CD8-positive, alpha-beta memory T cell (primary cell): ENCODE measurements at regions not wholly inside any gene's neighbourhood (a gene's known extent, or its start where the extent isn't known, plus 50 kb on each side); places are given as distances from the start of the nearest gene placed in this dataset.

Source experiments
- CTCF ChIA-PET: fragments of 350-600 bp; sonication (Branson Sonifier 250); formaldehyde crosslinking; loops from one replicate; lab custom pipeline; 2021; ENCODE audit warnings: antibody characterized with exemption; lab: Charles Lee
- POLR2A ChIA-PET: fragments of 350-600 bp; sonication (Branson Sonifier 250); formaldehyde crosslinking; loops from one replicate; lab custom pipeline; 2021; ENCODE audit warnings: antibody characterized with exemption; lab: Charles Lee
- DNase-seq, 5 donors: peaks; one replicate each; pipeline versions ENCODE4 v3.0.0 to v3.0.0-alpha.2; 2020 to 2022; ENCODE audit warnings: mixed read lengths in 1 of 5
- H3K27ac ChIP-seq: one replicate; pipeline ENCODE4 v1.7.0; 2013; ENCODE audit warnings: low read depth, mild to moderate bottlenecking, low read length, moderate library complexity
- H3K27me3 ChIP-seq: 2 replicates; pipeline ENCODE4 v1.7.0; 2013; ENCODE audit warnings: low read length, mild to moderate bottlenecking; ENCODE audit not compliant: insufficient read depth, poor library complexity, severe bottlenecking
- H3K36me3 ChIP-seq: 2 replicates; pipeline ENCODE4 v1.7.0; 2013; ENCODE audit warnings: mild to moderate bottlenecking, low read length, moderate library complexity; ENCODE audit not compliant: insufficient read depth
- H3K4me1 ChIP-seq: 2 replicates; pipeline ENCODE4 v1.7.0; 2013; ENCODE audit warnings: mild to moderate bottlenecking, low read length, moderate library complexity; ENCODE audit not compliant: insufficient read depth
- H3K4me3 ChIP-seq: 2 replicates; pipeline ENCODE4 v1.7.0; 2013; ENCODE audit warnings: mild to moderate bottlenecking, low read length
- H3K9me3 ChIP-seq: 2 replicates; pipeline ENCODE4 v1.7.0; 2013; ENCODE audit warnings: mild to moderate bottlenecking, low read length
- H3K27ac Mint-ChIP-seq, 8 donors: one replicate each; pipeline ENCODE4 v1.8.0; 2020 to 2021; ENCODE audit warnings: mixed read lengths in 8 of 8, mild to moderate bottlenecking in 6 of 8, inconsistent platforms in 3 of 8, moderate library complexity in 3 of 8
- H3K27me3 Mint-ChIP-seq, 2 donors: one replicate each; pipeline ENCODE4 v1.8.0; 2020 to 2021; ENCODE audit warnings: mixed read lengths in 2 of 2, mild to moderate bottlenecking in 1 of 2, moderate library complexity in 1 of 2
- H3K36me3 Mint-ChIP-seq, 3 donors: one replicate each; pipeline ENCODE4 v1.8.0; 2020 to 2021; ENCODE audit warnings: mixed read lengths in 3 of 3, inconsistent platforms in 1 of 3, mild to moderate bottlenecking in 1 of 3
- H3K4me1 Mint-ChIP-seq, 3 donors: one replicate each; pipeline ENCODE4 v1.8.0; 2020 to 2021; ENCODE audit warnings: mixed read lengths in 3 of 3, inconsistent platforms in 1 of 3, mild to moderate bottlenecking in 1 of 3
- H3K4me3 Mint-ChIP-seq, 7 donors: one replicate each; pipeline ENCODE4 v1.8.0; 2020 to 2021; ENCODE audit warnings: mixed read lengths in 7 of 7, mild to moderate bottlenecking in 6 of 7, moderate library complexity in 4 of 7, inconsistent platforms in 2 of 7
- H3K9me3 Mint-ChIP-seq, 5 donors: one replicate each; pipeline ENCODE4 v1.8.0; 2020 to 2022; ENCODE audit warnings: mixed read lengths in 5 of 5, mild to moderate bottlenecking in 3 of 5, moderate library complexity in 2 of 5, inconsistent platforms in 1 of 5

GRCh38 chr2:217076058-217076435, 216.2 kb upstream of the TNP1 start:
- no peak overlapping the region for H3K27ac ChIP-seq
- no peaks in the 10 kb centered on the region for H3K36me3 Mint-ChIP-seq
- H3K4me1 ChIP-seq: no peaks in the 10 kb centered on the region
- CTCF ChIA-PET: no interaction called here
- peaks cover 0 to 2% of the 10 kb centered on the region in 2 donors for H3K27me3 Mint-ChIP-seq
- no peak for DNase-seq
- H3K36me3 ChIP-seq: no peaks in the 10 kb centered on the region
- no peak overlapping the region for H3K27ac Mint-ChIP-seq
- POLR2A ChIA-PET: no interaction called here
- H3K9me3 Mint-ChIP-seq: no peaks in the 10 kb centered on the region
- no peaks in the 10 kb centered on the region for H3K27me3 ChIP-seq
- no peaks in the 10 kb centered on the region for H3K9me3 ChIP-seq
- H3K4me3 ChIP-seq: no peak overlapping the region
- no peak overlapping the region for H3K4me3 Mint-ChIP-seq
- no peaks in the 10 kb centered on the region for H3K4me1 Mint-ChIP-seq

- H3K27me3 Mint-ChIP-seq: peaks cover 0 to 2% of the 10 kb centered on the region in 2 donors
- Histone ChIP-seq H3K36me3 (no peaks in the 10 kb centered on the region), H3K4me3 (no peak overlapping the region), H3K4me1 (no peaks in the 10 kb centered on the region), H3K27ac (no peak overlapping the region), H3K9me3 (no peaks in the 10 kb centered on the region), H3K27me3 (no peaks in the 10 kb centered on the region)
- no peaks in the 10 kb centered on the region for H3K9me3 Mint-ChIP-seq
- H3K4me1 Mint-ChIP-seq: no peaks in the 10 kb centered on the region
- ChIA-PET CTCF (no interaction called here), POLR2A (no interaction called here)
- no peaks in the 10 kb centered on the region for H3K36me3 Mint-ChIP-seq
- no peak for DNase-seq
- H3K4me3 Mint-ChIP-seq: no peak overlapping the region
- H3K27ac Mint-ChIP-seq: no peak overlapping the region
Measured at GRCh38 chr2:217075268-217076057, 215.6 kb upstream of the TNP1 start.

GRCh38 chr2:217074576-217075255, 214.9 kb upstream of the TNP1 start:
- Histone ChIP-seq H3K36me3 (no peaks in the 10 kb centered on the region), H3K9me3 (no peaks in the 10 kb centered on the region), H3K27me3 (no peaks in the 10 kb centered on the region), H3K4me3 (no peak overlapping the region), H3K27ac (no peak overlapping the region), H3K4me1 (no peaks in the 10 kb centered on the region)
- H3K27me3 Mint-ChIP-seq: peaks cover 0 to 2% of the 10 kb centered on the region in 2 donors
- ChIA-PET CTCF (no interaction called here), POLR2A (no interaction called here)
- no peaks in the 10 kb centered on the region for H3K9me3 Mint-ChIP-seq
- H3K27ac Mint-ChIP-seq: no peak overlapping the region
- H3K36me3 Mint-ChIP-seq: no peaks in the 10 kb centered on the region
- no peak for DNase-seq
- H3K4me1 Mint-ChIP-seq: no peaks in the 10 kb centered on the region
- H3K4me3 Mint-ChIP-seq: no peak overlapping the region

- H3K27me3 Mint-ChIP-seq: peaks cover 4% of the 10 kb centered on the region in 2 donors
- Histone ChIP-seq H3K36me3 (no peaks in the 10 kb centered on the region), H3K4me1 (no peaks in the 10 kb centered on the region), H3K27me3 (no peaks in the 10 kb centered on the region), H3K9me3 (no peaks in the 10 kb centered on the region), H3K27ac (no peak overlapping the region), H3K4me3 (no peak overlapping the region)
- H3K36me3 Mint-ChIP-seq: no peaks in the 10 kb centered on the region
- no peak overlapping the region for H3K4me3 Mint-ChIP-seq
- peaks cover 0 to 7% (median 0%) of the 10 kb centered on the region in 5 donors for H3K9me3 Mint-ChIP-seq
- H3K27ac Mint-ChIP-seq: no peak overlapping the region
- H3K4me1 Mint-ChIP-seq: no peaks in the 10 kb centered on the region
- no peak for DNase-seq
- ChIA-PET CTCF (no interaction called here), POLR2A (no interaction called here)
Measured at GRCh38 chr2:217071416-217071815, 211.6 kb upstream of the TNP1 start.

GRCh38 chr2:217070611-217071010, 210.7 kb upstream of the TNP1 start:
- no peaks in the 10 kb centered on the region for H3K9me3 ChIP-seq
- Mint-ChIP-seq H3K36me3 (no peaks in the 10 kb centered on the region), H3K4me3 (no peak overlapping the region), H3K27me3 (peaks cover 4% of the 10 kb centered on the region in 2 donors), H3K27ac (no peak overlapping the region), H3K4me1 (no peaks in the 10 kb centered on the region), H3K9me3 (peaks cover 0 to 7% (median 2%) of the 10 kb centered on the region in 5 donors)
- no peaks in the 10 kb centered on the region for H3K27me3 ChIP-seq
- ChIA-PET POLR2A (no interaction called here), CTCF (no interaction called here)
- DNase-seq: no peak
- H3K36me3 ChIP-seq: no peaks in the 10 kb centered on the region
- no peak overlapping the region for H3K4me3 ChIP-seq
- H3K27ac ChIP-seq: no peak overlapping the region
- no peaks in the 10 kb centered on the region for H3K4me1 ChIP-seq

GRCh38 chr2:217070043-217070430, 210.2 kb upstream of the TNP1 start:
- Mint-ChIP-seq H3K4me3 (no peak overlapping the region), H3K4me1 (no peaks in the 10 kb centered on the region), H3K27me3 (peaks cover 4% of the 10 kb centered on the region in 2 donors), H3K36me3 (no peaks in the 10 kb centered on the region), H3K27ac (no peak overlapping the region), H3K9me3 (peaks cover 0 to 7% (median 2%) of the 10 kb centered on the region in 5 donors)
- no peaks in the 10 kb centered on the region for H3K4me1 ChIP-seq
- H3K9me3 ChIP-seq: no peaks in the 10 kb centered on the region
- no peaks in the 10 kb centered on the region for H3K27me3 ChIP-seq
- ChIA-PET POLR2A (no interaction called here), CTCF (no interaction called here)
- no peak for DNase-seq
- no peaks in the 10 kb centered on the region for H3K36me3 ChIP-seq
- H3K27ac ChIP-seq: no peak overlapping the region
- no peak overlapping the region for H3K4me3 ChIP-seq

- Mint-ChIP-seq H3K4me3 (no peak overlapping the region), H3K4me1 (no peaks in the 10 kb centered on the region), H3K9me3 (peaks cover 0 to 7% (median 2%) of the 10 kb centered on the region in 5 donors), H3K27ac (no peak overlapping the region), H3K36me3 (no peaks in the 10 kb centered on the region), H3K27me3 (peaks cover 4% of the 10 kb centered on the region in 2 donors)
- H3K27me3 ChIP-seq: no peaks in the 10 kb centered on the region
- ChIA-PET POLR2A (no interaction called here), CTCF (no interaction called here)
- DNase-seq: no peak
- H3K4me1 ChIP-seq: no peaks in the 10 kb centered on the region
- H3K36me3 ChIP-seq: no peaks in the 10 kb centered on the region
- H3K4me3 ChIP-seq: no peak overlapping the region
- no peak overlapping the region for H3K27ac ChIP-seq
- H3K9me3 ChIP-seq: no peaks in the 10 kb centered on the region
Measured at GRCh38 chr2:217069263-217070042, 209.6 kb upstream of the TNP1 start.

GRCh38 chr2:217068677-217069250, 208.9 kb upstream of the TNP1 start:
- no peaks in the 10 kb centered on the region for H3K9me3 ChIP-seq
- H3K4me1 ChIP-seq: no peaks in the 10 kb centered on the region
- Mint-ChIP-seq H3K36me3 (no peaks in the 10 kb centered on the region), H3K27me3 (peaks cover 4% of the 10 kb centered on the region in 2 donors), H3K27ac (no peak overlapping the region), H3K9me3 (peaks cover 0 to 7% (median 2%) of the 10 kb centered on the region in 5 donors), H3K4me3 (no peak overlapping the region), H3K4me1 (no peaks in the 10 kb centered on the region)
- H3K27me3 ChIP-seq: no peaks in the 10 kb centered on the region
- H3K27ac ChIP-seq: no peak overlapping the region
- ChIA-PET CTCF (no interaction called here), POLR2A (no interaction called here)
- no peak for DNase-seq
- no peaks in the 10 kb centered on the region for H3K36me3 ChIP-seq
- H3K4me3 ChIP-seq: no peak overlapping the region
